SU-DHL-6 (cell line): ENCODE measurements at regions not wholly inside any gene's neighbourhood (a gene's known extent, or its start where the extent isn't known, plus 50 kb on each side); places are given as distances from the start of the nearest gene placed in this dataset.

Source experiments
- H2AFZ ChIP-seq: fragments of 200-600 bp; sonication (generic); 2 replicates; pipeline ENCODE4 v1.6.1; 2014; ENCODE audit warnings: low read depth, mild to moderate bottlenecking, moderate library complexity, mixed read lengths, antibody characterized with exemption, low read length; ENCODE audit not compliant: severe bottlenecking
- H3F3A ChIP-seq: fragments of 200-600 bp; shearing (Covaris generic); 2 replicates; pipeline ENCODE4 v1.6.0; 2016; ENCODE audit warnings: antibody characterized with exemption, mild to moderate bottlenecking; ENCODE audit not compliant: insufficient read depth
- H3K27ac ChIP-seq: fragments of 200-600 bp; sonication (generic); 2 replicates; pipeline ENCODE4 v1.5.1; 2016; ENCODE audit warnings: low read depth, mild to moderate bottlenecking, low read length, moderate library complexity, mixed read lengths
- H3K27me3 ChIP-seq: fragments of 200-600 bp; sonication (generic), shearing (Covaris generic); 2 replicates; pipeline ENCODE4 v1.6.0; 2014; ENCODE audit warnings: mild to moderate bottlenecking, low read length
- H3K36me3 ChIP-seq: fragments of 200-600 bp; sonication (generic); 2 replicates; pipeline ENCODE4 v1.6.1; 2014; ENCODE audit warnings: mild to moderate bottlenecking, low read length, mixed read lengths
- H3K4me2 ChIP-seq: fragments of 300-600, 200-600 bp; shearing (Covaris generic), sonication (generic); 2 replicates; pipeline ENCODE4 v1.6.0; 2014; ENCODE audit warnings: low read length, low read depth, mild to moderate bottlenecking; ENCODE audit not compliant: poor library complexity, severe bottlenecking
- H3K4me3 ChIP-seq: fragments of 200-600 bp; sonication (generic); 2 replicates; pipeline ENCODE4 v1.5.1; 2014; ENCODE audit warnings: antibody characterized with exemption, low read length, mild to moderate bottlenecking, mixed read lengths; ENCODE audit not compliant: insufficient read depth, poor library complexity, severe bottlenecking
- H3K79me2 ChIP-seq: fragments of 200-600 bp; sonication (generic); 2 replicates; pipeline ENCODE4 v1.6.1; 2014; ENCODE audit warnings: mild to moderate bottlenecking, low read length, moderate library complexity; ENCODE audit not compliant: insufficient read depth
- H3K9ac ChIP-seq: fragments of 200-600 bp; sonication (generic); 2 replicates; pipeline ENCODE4 v1.7.0; 2014; ENCODE audit warnings: mild to moderate bottlenecking, low read length
- H3K9me2 ChIP-seq: fragments of 200-600 bp; sonication (generic); replicated peaks from 2 replicates; pipeline ENCODE4 v1.6.1; 2014; ENCODE audit warnings: low read length; ENCODE audit not compliant: insufficient read depth
- H3K9me3 ChIP-seq: fragments of 200-600 bp; sonication (generic); 2 replicates; pipeline ENCODE4 v1.6.1; 2014; ENCODE audit warnings: low read length, mixed read lengths; ENCODE audit not compliant: insufficient read depth
- H4K20me1 ChIP-seq: fragments of 200-600 bp; sonication (generic); 2 replicates; pipeline ENCODE4 v1.6.1; 2014; ENCODE audit warnings: low read depth, mild to moderate bottlenecking, antibody characterized with exemption, low read length, moderate library complexity, mixed read lengths
- EZH2phosphoT487 ChIP-seq: fragments of 200-600 bp; sonication (generic), shearing (Covaris generic); conservative IDR thresholded peaks from 2 replicates; pipeline ENCODE4 v1.6.1; 2018; ENCODE audit warnings: mild to moderate bottlenecking, antibody characterized with exemption, low read length, moderate library complexity, mixed read lengths
- TF ChIP-seq, protein P1 (sequence below): fragments of 200-600 bp; sonication (generic); IDR thresholded peaks from one replicate; pipeline ENCODE4 v1.5.1; 2017; ENCODE audit warnings: antibody characterized with exemption, mild to moderate bottlenecking, low read length, moderate library complexity; ENCODE audit not compliant: insufficient read depth, poor library complexity, severe bottlenecking

DNA sequence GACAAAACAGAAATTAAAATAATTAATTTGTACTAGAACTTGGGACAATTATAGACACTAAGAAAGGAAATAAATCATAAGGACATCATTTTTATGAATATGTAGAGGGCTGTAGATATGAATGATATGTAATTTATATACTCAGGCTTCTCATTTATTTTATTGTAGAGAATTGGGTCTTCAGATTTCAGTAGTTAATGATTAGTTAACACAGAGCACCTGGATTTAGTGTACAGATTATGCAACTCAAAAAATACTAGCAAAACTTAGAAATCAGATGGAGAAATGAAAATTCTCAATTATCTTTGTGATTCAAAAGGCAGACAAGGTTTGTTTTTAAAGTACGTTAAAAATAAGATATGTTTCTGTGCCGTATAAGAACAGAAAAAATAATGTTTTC is 1311.7 kb upstream of the SLC39A10 start:
- no peaks in the 10 kb centered on the region for H3K36me3 ChIP-seq
- no peak overlapping the region for H3K27ac ChIP-seq
- H3F3A ChIP-seq = no peaks in the 10 kb centered on the region
- H3K9ac ChIP-seq = no peak overlapping the region
- H3K27me3 ChIP-seq = no peaks in the 10 kb centered on the region
- H2AFZ ChIP-seq = no peak overlapping the region
- H3K4me2 ChIP-seq = no peak overlapping the region
- H3K4me3 ChIP-seq = no peak overlapping the region
- no peaks in the 10 kb centered on the region for H3K79me2 ChIP-seq
- H3K9me2 ChIP-seq = no peaks in the 10 kb centered on the region
- TF ChIP-seq EZH2phosphoT487 = no peak
- TF ChIP-seq, protein P1, sequence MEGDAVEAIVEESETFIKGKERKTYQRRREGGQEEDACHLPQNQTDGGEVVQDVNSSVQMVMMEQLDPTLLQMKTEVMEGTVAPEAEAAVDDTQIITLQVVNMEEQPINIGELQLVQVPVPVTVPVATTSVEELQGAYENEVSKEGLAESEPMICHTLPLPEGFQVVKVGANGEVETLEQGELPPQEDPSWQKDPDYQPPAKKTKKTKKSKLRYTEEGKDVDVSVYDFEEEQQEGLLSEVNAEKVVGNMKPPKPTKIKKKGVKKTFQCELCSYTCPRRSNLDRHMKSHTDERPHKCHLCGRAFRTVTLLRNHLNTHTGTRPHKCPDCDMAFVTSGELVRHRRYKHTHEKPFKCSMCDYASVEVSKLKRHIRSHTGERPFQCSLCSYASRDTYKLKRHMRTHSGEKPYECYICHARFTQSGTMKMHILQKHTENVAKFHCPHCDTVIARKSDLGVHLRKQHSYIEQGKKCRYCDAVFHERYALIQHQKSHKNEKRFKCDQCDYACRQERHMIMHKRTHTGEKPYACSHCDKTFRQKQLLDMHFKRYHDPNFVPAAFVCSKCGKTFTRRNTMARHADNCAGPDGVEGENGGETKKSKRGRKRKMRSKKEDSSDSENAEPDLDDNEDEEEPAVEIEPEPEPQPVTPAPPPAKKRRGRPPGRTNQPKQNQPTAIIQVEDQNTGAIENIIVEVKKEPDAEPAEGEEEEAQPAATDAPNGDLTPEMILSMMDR = no peak
- H3K9me3 ChIP-seq = no peaks in the 10 kb centered on the region
- no peaks in the 10 kb centered on the region for H4K20me1 ChIP-seq

DNA sequence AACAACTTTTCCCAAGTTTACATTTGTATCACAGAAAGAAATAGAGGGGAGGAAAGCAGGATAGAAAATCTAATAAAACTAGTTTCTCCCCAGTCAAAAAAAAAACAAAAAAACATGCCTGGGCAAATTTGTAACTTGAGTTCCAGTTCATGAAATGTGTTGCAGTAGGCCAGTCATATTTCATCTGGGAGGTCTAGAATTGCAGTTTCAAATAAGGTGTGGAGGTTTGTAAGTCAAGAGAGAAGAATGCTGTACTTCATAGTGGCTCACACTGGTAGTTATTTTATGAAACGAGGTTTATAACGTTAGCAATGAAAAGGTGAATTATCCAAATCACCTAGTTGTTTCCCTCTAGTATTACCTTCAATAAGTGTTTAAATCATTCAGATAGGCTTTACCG is 1313.9 kb upstream of the SLC39A10 start:
- Histone ChIP-seq H3K79me2 (no peaks in the 10 kb centered on the region), H3K9me2 (no peaks in the 10 kb centered on the region), H3K27me3 (no peaks in the 10 kb centered on the region), H4K20me1 (no peaks in the 10 kb centered on the region), H3F3A (no peaks in the 10 kb centered on the region), H3K27ac (no peak overlapping the region), H3K9me3 (no peaks in the 10 kb centered on the region), H2AFZ (no peak overlapping the region), H3K36me3 (no peaks in the 10 kb centered on the region), H3K9ac (no peak overlapping the region), H3K4me2 (no peak overlapping the region), H3K4me3 (no peak overlapping the region)
- no peak for TF ChIP-seq EZH2phosphoT487
- TF ChIP-seq, protein P1 = no peak

DNA sequence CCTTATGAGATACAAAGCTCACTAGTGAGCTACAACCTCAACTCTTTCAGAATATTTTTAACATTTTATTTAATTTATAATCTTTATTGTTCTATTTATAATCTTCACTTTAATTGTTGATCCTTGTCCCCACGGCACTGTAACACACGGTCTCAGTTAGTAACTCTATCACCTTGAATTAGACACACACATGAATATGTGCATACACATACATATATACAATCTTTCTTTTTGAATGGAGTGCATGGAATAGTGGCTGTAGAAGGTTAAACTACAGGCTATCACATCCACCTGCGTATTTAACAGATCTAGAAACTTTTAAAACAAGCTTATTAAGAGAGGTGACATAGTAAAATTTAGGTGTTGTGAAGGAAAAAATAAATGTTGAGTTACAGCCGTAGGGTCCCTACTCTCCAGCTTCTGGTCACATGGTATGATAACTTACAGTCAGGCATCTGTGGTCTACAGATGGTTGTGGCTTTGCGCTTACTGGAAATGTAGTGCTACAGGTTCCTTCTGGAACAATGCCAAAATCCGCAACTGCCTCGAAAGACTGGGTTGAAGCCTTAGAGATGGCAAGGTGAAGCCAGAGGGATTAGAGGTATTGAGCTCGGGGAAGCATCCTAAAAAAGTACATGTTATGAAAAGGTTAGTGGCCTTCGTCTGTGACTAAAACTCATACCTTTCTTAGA is 1324.1 kb upstream of the SLC39A10 start:
- H3K9ac ChIP-seq = no peak overlapping the region
- no peaks in the 10 kb centered on the region for H3F3A ChIP-seq
- H2AFZ ChIP-seq = no peak overlapping the region
- no peak overlapping the region for H3K27ac ChIP-seq
- no peak overlapping the region for H3K4me3 ChIP-seq
- TF ChIP-seq, protein P1 = no peak
- no peak for TF ChIP-seq EZH2phosphoT487
- no peaks in the 10 kb centered on the region for H3K9me2 ChIP-seq
- H4K20me1 ChIP-seq = no peaks in the 10 kb centered on the region
- no peaks in the 10 kb centered on the region for H3K27me3 ChIP-seq
- no peak overlapping the region for H3K4me2 ChIP-seq
- H3K79me2 ChIP-seq = no peaks in the 10 kb centered on the region
- H3K9me3 ChIP-seq = 0 out of 2 replicates have a peak, but pooled peaks cover 5% of the 10 kb centered on the region
- no peaks in the 10 kb centered on the region for H3K36me3 ChIP-seq
